HG02610 (cell line): ENCODE measurements at regions not wholly inside any gene's neighbourhood (a gene's known extent, or its start where the extent isn't known, plus 50 kb on each side); places are given as distances from the start of the nearest gene placed in this dataset.

ENCODE experiments used
- ATAC-seq: cut with Tn5 transposase; IDR thresholded peaks from one replicate; pipeline ENCODE4 v1.9.1; 2021; ENCODE audit warnings: mild to moderate bottlenecking, moderate library complexity; ENCODE audit not compliant: unreplicated experiment

- no peak for ATAC-seq
Observed at GRCh38 chr5:152855441-152855840, 450.4 kb upstream of the NMUR2 start.

GRCh38 chr5:152861231-152861630, 456.2 kb upstream of the NMUR2 start:
- ATAC-seq: no peak

GRCh38 chr5:152864447-152864846, 459.4 kb upstream of the NMUR2 start:
- no peak for ATAC-seq

GRCh38 chr5:152864991-152865390, 459.9 kb upstream of the NMUR2 start:
- no peak for ATAC-seq

GRCh38 chr5:152869971-152870370, 464.9 kb upstream of the NMUR2 start:
- no peak for ATAC-seq

- no peak for ATAC-seq
Observed at GRCh38 chr5:152882621-152883020, 477.5 kb upstream of the NMUR2 start.

- ATAC-seq: no peak
Observed at GRCh38 chr5:152883066-152883775, 478.1 kb upstream of the NMUR2 start.

- no peak for ATAC-seq
Observed at GRCh38 chr5:152884006-152884405, 478.9 kb upstream of the NMUR2 start.

- no peak for ATAC-seq
Observed at GRCh38 chr5:152900332-152900731, 495.3 kb upstream of the NMUR2 start.

- no peak for ATAC-seq
Observed at GRCh38 chr5:152901754-152902153, 496.7 kb upstream of the NMUR2 start.

- ATAC-seq: no peak
Observed at GRCh38 chr5:152905286-152905685, 500.2 kb upstream of the NMUR2 start.

GRCh38 chr5:152907488-152908245, 502.6 kb upstream of the NMUR2 start:
- no peak for ATAC-seq

- ATAC-seq: no peak
Observed at GRCh38 chr5:152912924-152913323, 507.8 kb upstream of the NMUR2 start.

GRCh38 chr5:152932621-152933020, 527.5 kb upstream of the NMUR2 start:
- no peak for ATAC-seq

- ATAC-seq: no peak
Observed at GRCh38 chr5:152933056-152933455, 528.0 kb upstream of the NMUR2 start.

- ATAC-seq: no peak
Observed at GRCh38 chr5:152938630-152939029, 533.6 kb upstream of the NMUR2 start.

GRCh38 chr5:152942633-152943336, 537.7 kb upstream of the NMUR2 start:
- no peak for ATAC-seq

GRCh38 chr5:152953788-152954483, 536.5 kb upstream of the GRIA1 start:
- no peak for ATAC-seq

GRCh38 chr5:152956943-152957613, 533.4 kb upstream of the GRIA1 start:
- ATAC-seq: no peak

GRCh38 chr5:152978141-152978835, 512.2 kb upstream of the GRIA1 start:
- no peak for ATAC-seq
